HCT116 (cell line): ENCODE measurements at regions not wholly inside any gene's neighbourhood (a gene's known extent, or its start where the extent isn't known, plus 50 kb on each side); places are given as distances from the start of the nearest gene placed in this dataset.

ENCODE experiments used
- ATAC-seq: fragments of 200-7000 bp; cut with Tn5 transposase; 2 replicates; pipeline ENCODE4 v1.9.1; 2020; ENCODE audit warnings: mild to moderate bottlenecking, moderate library complexity
- BruUV-seq: library from RNA; stranded (reverse); fragments of 400-500 nt; replicated peaks from 2 replicates; lab custom pipeline; 2021; lab: Mats Ljungman, UMichigan
- CTCF ChIA-PET: fragments of 300-600 bp; sonication (Branson Sonifier 250); formaldehyde crosslinking; loops from one replicate; lab custom pipeline; 2021; ENCODE audit warnings: antibody characterized with exemption; lab: Charles Lee
- POLR2A ChIA-PET: fragments of 300-600, 350-600 bp; sonication (Branson Sonifier 250); formaldehyde crosslinking; loops from one replicate; lab custom pipeline; 2021; ENCODE audit warnings: antibody characterized with exemption; lab: Charles Lee
- RAD21 ChIA-PET, 2 experiments: fragments of 300-600 bp; sonication (Branson Sonifier 250); formaldehyde crosslinking; loops; one replicate each; lab custom pipeline; 2023; ENCODE audit warnings: low total read pairs in 2 of 2; ENCODE audit not compliant: uncharacterized antibody in 2 of 2, unreplicated experiment in 2 of 2, low non-redundant PET in 1 of 2; lab: Charles Lee
- DNase-seq: peaks from one replicate; pipeline ENCODE4 v3.0.0-alpha.2; 2010; ENCODE audit warnings: low read depth, low spot score
- H2AFZ ChIP-seq: fragments of 200-600 bp; shearing (Covaris generic), sonication (generic); 2 replicates; pipeline ENCODE4 v1.6.1; 2017; ENCODE audit warnings: low read depth, mixed run types, mixed read lengths, antibody characterized with exemption, low read length; ENCODE audit not compliant: poor library complexity, severe bottlenecking
- H3K27ac ChIP-seq: 2 replicates; pipeline ENCODE4 v1.5.1; 2012; ENCODE audit warnings: low read depth, low read length
- H3K27me3 ChIP-seq: fragments of 200-600 bp; sonication (generic); 2 replicates; pipeline ENCODE4 v1.6.1; 2016; ENCODE audit warnings: mixed run types, low read length, mixed read lengths; ENCODE audit not compliant: insufficient read depth
- H3K36me3 ChIP-seq, 2 experiments: fragments of 200-500 bp in 1 of 2; fragments of 200-600 bp in 1 of 2; sonication (Bioruptor generic) in 1 of 2; sonication (generic) in 1 of 2; 2 replicates each; pipeline versions ENCODE4 v1.5.1 to v1.6.1; 2014 to 2016; ENCODE audit warnings: low read length in 2 of 2, inconsistent platforms in 1 of 2, mixed read lengths in 1 of 2, mixed run types in 1 of 2; ENCODE audit not compliant: insufficient read depth in 2 of 2, control insufficient read depth in 1 of 2
- H3K4me1 ChIP-seq, 2 experiments: fragments of 200-600 bp in 1 of 2; sonication (generic) in 1 of 2; 2 replicates each; pipeline versions ENCODE4 v1.5.1 to v1.6.1; 2012 to 2017; ENCODE audit warnings: low read length in 2 of 2, inconsistent platforms in 1 of 2, mild to moderate bottlenecking in 1 of 2, mixed read lengths in 1 of 2, mixed run types in 1 of 2, moderate library complexity in 1 of 2; ENCODE audit not compliant: insufficient read depth in 2 of 2, control insufficient read depth in 1 of 2
- H3K4me2 ChIP-seq: fragments of 200-600 bp; sonication (generic); 2 replicates; pipeline ENCODE4 v1.6.1; 2017; ENCODE audit warnings: mixed run types, low read length, mixed read lengths
- H3K4me3 ChIP-seq, 2 experiments: fragments of 200-600 bp in 1 of 2; sonication (generic) in 1 of 2; replicated peaks in 1 of 2; 2 replicates each; pipeline ENCODE4 v1.5.1; 2011 to 2016; ENCODE audit warnings: low read length in 2 of 2, control low read depth in 1 of 2, low read depth in 1 of 2, mild to moderate bottlenecking in 1 of 2, mixed read lengths in 1 of 2, mixed run types in 1 of 2
- H3K79me2 ChIP-seq: fragments of 200-600 bp; sonication (generic); 2 replicates; pipeline ENCODE4 v1.6.1; 2017; ENCODE audit warnings: mild to moderate bottlenecking, mixed run types, low read length, moderate library complexity, mixed read lengths; ENCODE audit not compliant: insufficient read depth
- H3K9ac ChIP-seq: fragments of 200-600 bp; sonication (generic); 2 replicates; pipeline ENCODE4 v1.6.1; 2016; ENCODE audit warnings: low read length, mixed read lengths
- H3K9me2 ChIP-seq: fragments of 200-600 bp; sonication (generic), shearing (Covaris generic); 2 replicates; pipeline ENCODE4 v1.6.1; 2017; ENCODE audit warnings: mixed run types, mild to moderate bottlenecking, moderate library complexity; ENCODE audit not compliant: insufficient read depth
- H3K9me3 ChIP-seq, 2 experiments: fragments of 200-500 bp in 1 of 2; fragments of 200-600 bp in 1 of 2; sonication (Bioruptor generic) in 1 of 2; sonication (generic) in 1 of 2; 2 replicates each; pipeline ENCODE4 v1.6.1; 2014 to 2017; ENCODE audit warnings: low read length in 2 of 2, mixed read lengths in 2 of 2, inconsistent platforms in 1 of 2, low read depth in 1 of 2, mild to moderate bottlenecking in 1 of 2, mixed run types in 1 of 2, moderate library complexity in 1 of 2; ENCODE audit not compliant: control insufficient read depth in 1 of 2, insufficient read depth in 1 of 2
- H4K20me1 ChIP-seq: fragments of 200-600 bp; sonication (generic), shearing (Covaris generic); 2 replicates; pipeline ENCODE4 v1.6.1; 2017; ENCODE audit warnings: mixed run types, mild to moderate bottlenecking, moderate library complexity; ENCODE audit not compliant: insufficient read depth
- ATF3 ChIP-seq: IDR thresholded peaks from 2 replicates; pipeline ENCODE4 v1.6.1; 2012
- CBX3 ChIP-seq: IDR thresholded peaks from 2 replicates; pipeline ENCODE4 v1.6.1; 2012; ENCODE audit warnings: low read depth
- CEBPB ChIP-seq: IDR thresholded peaks from 2 replicates; pipeline ENCODE4 v1.6.1; 2012; ENCODE audit warnings: low read depth
- CTCF ChIP-seq, 3 experiments: fragments of 200-600 bp in 1 of 3; sonication (generic) in 1 of 3; IDR thresholded peaks in 2 of 3; conservative IDR thresholded peaks in 1 of 3; 2 replicates each; pipeline ENCODE4 v1.5.1; 2012 to 2017; ENCODE audit warnings: low read depth in 2 of 3, low read length in 2 of 3, antibody characterized with exemption in 1 of 3, borderline replicate concordance in 1 of 3, control low read depth in 1 of 3, mild to moderate bottlenecking in 1 of 3, mixed read lengths in 1 of 3, mixed run types in 1 of 3, moderate library complexity in 1 of 3; ENCODE audit not compliant: insufficient read depth in 1 of 3
- ELF1 ChIP-seq: IDR thresholded peaks from 2 replicates; pipeline ENCODE4 v1.6.1; 2012; ENCODE audit warnings: low read depth, borderline replicate concordance
- EZH2phosphoT487 ChIP-seq: fragments of 200-600 bp; IDR thresholded peaks from 2 replicates; pipeline ENCODE4 v1.6.1; 2018; ENCODE audit warnings: antibody characterized with exemption, borderline replicate concordance
- FOSL1 ChIP-seq: IDR thresholded peaks from 2 replicates; pipeline ENCODE4 v1.6.1; 2012; ENCODE audit warnings: low read depth
- JUND ChIP-seq: IDR thresholded peaks from 2 replicates; pipeline ENCODE4 v1.6.1; 2012
- MAX ChIP-seq: IDR thresholded peaks from 2 replicates; pipeline ENCODE4 v1.6.1; 2012
- POLR2A ChIP-seq: IDR thresholded peaks from 2 replicates; pipeline ENCODE4 v1.7.0; 2011; ENCODE audit warnings: borderline replicate concordance; ENCODE audit not compliant: insufficient read depth, insufficient read length; ENCODE audit errors: extremely low read depth
- REST ChIP-seq: IDR thresholded peaks from 2 replicates; pipeline ENCODE4 v1.6.1; 2012; ENCODE audit warnings: low read depth
- SIN3A ChIP-seq: IDR thresholded peaks from 2 replicates; pipeline ENCODE4 v1.6.1; 2012; ENCODE audit warnings: low read depth
- SP1 ChIP-seq: IDR thresholded peaks from 2 replicates; pipeline ENCODE4 v1.6.1; 2012; ENCODE audit warnings: low read depth
- SRF ChIP-seq: IDR thresholded peaks from 2 replicates; pipeline ENCODE4 v1.6.1; 2012; ENCODE audit warnings: low read depth
- TCF7L2 ChIP-seq: IDR thresholded peaks from 2 replicates; pipeline ENCODE4 v1.7.0; 2011; ENCODE audit warnings: borderline replicate concordance, inconsistent platforms; ENCODE audit not compliant: insufficient read depth, insufficient read length; ENCODE audit errors: extremely low read depth
- ZBTB33 ChIP-seq: IDR thresholded peaks from 2 replicates; pipeline ENCODE4 v1.6.1; 2011; ENCODE audit warnings: mild to moderate bottlenecking, low read length, moderate library complexity; ENCODE audit not compliant: insufficient replicate concordance; ENCODE audit errors: extremely low read depth
- ZNF274 ChIP-seq: fragments of 200-500 bp; sonication (Bioruptor generic); IDR thresholded peaks from 2 replicates; pipeline ENCODE4 v1.6.1; 2014; ENCODE audit warnings: mild to moderate bottlenecking, low read depth, low read length, inconsistent platforms
- intact Hi-C: fragments of 100-400 bp; cut with micrococcal nuclease; formaldehyde crosslinking; loops from 2 replicates; pipeline ENCODE4 v1.10.0; 2022

- TF ChIP-seq MAX (no peak), REST (no peak), POLR2A (no peak), TCF7L2 (no peak)
Observed at GRCh38 chr1:162997499-162998285, 71.5 kb upstream of the RGS4 start (continued).

- no peak for DNase-seq
- Histone ChIP-seq H4K20me1 (no peaks in the 10 kb centered on the region), H3K36me3 (no peaks in the 10 kb centered on the region), H3K79me2 (no peaks in the 10 kb centered on the region), H3K4me1 (no peaks in the 10 kb centered on the region), H3K9ac (no peak overlapping the region), H3K4me3 (no peak overlapping the region), H2AFZ (no peak overlapping the region), H3K9me2 (no peaks in the 10 kb centered on the region), H3K27me3 (no peaks in the 10 kb centered on the region), H3K9me3 (no peaks in the 10 kb centered on the region), H3K27ac (no peak overlapping the region), H3K4me2 (no peak overlapping the region)
- POLR2A ChIA-PET: no interaction called here
- no TSS peak for BruUV-seq
- no peak for ATAC-seq
- RAD21 ChIA-PET: no interaction called here
- intact Hi-C loops: loop anchor here (1.0 kb wide), 1 partner anchor 37 kb away; no protein-coding TSS in a partner anchor
- CTCF ChIA-PET: no interaction called here
- TF ChIP-seq FOSL1 (no peak), CEBPB (no peak), CTCF (IDR thresholded peaks at IDR 0.05 in 2 of 3, conservative IDR thresholded peaks at IDR 0.05 in 1 of 3; ENCODE audit: borderline replicate concordance in 1 of 3, insufficient read depth in 1 of 3, low read depth in 2 of 3, low read length in 2 of 3) (no peak), ELF1 (no peak), EZH2phosphoT487 (no peak), SIN3A (no peak), SP1 (no peak), SRF (no peak), ZBTB33 (no peak), POLR2A (no peak), ZNF274 (no peak), CBX3 (no peak), JUND (no peak), ATF3 (no peak), MAX (no peak)
Observed at GRCh38 chr1:162996261-162996660, 72.9 kb upstream of the RGS4 start.
